IMR-90 (cell line): ENCODE measurements at regions not wholly inside any gene's neighbourhood (a gene's known extent, or its start where the extent isn't known, plus 50 kb on each side); places are given as distances from the start of the nearest gene placed in this dataset.

ENCODE experiments used
- ATAC-seq: fragments of 200-7000 bp; cut with Tn5 transposase; 2 replicates; pipeline ENCODE4 v1.9.1; 2020; ENCODE audit warnings: low read depth, mild to moderate bottlenecking, moderate library complexity
- BruUV-seq: library from RNA; stranded (reverse); fragments of 400-500 nt; replicated peaks from 2 replicates; lab custom pipeline; 2021; lab: Mats Ljungman, UMichigan
- CTCF ChIA-PET: fragments of 300-600 bp; formaldehyde crosslinking; extraction: SDS; loops from one replicate; lab custom pipeline; 2021; ENCODE audit warnings: antibody characterized with exemption; lab: Yijun Ruan, JAX
- POLR2A ChIA-PET: fragments of 300-600 bp; sonication (Branson Sonifier 250); formaldehyde crosslinking; loops from one replicate; lab custom pipeline; 2022; ENCODE audit warnings: antibody characterized with exemption; ENCODE audit not compliant: unreplicated experiment; lab: Charles Lee
- DNase-seq: peaks from one replicate; pipeline ENCODE4 v3.0.0; 2013
- H2AFZ ChIP-seq: replicated peaks from 2 replicates; pipeline ENCODE3; 2013; ENCODE audit warnings: low read length, mild to moderate bottlenecking; ENCODE audit not compliant: poor library complexity
- H2AK5ac ChIP-seq: 2 replicates; pipeline ENCODE4 v1.6.1; 2013; ENCODE audit warnings: low read depth, low read length, inconsistent platforms
- H2AK9ac ChIP-seq: replicated peaks from 2 replicates; pipeline ENCODE3; 2013; ENCODE audit warnings: mild to moderate bottlenecking, low read depth, low read length, moderate library complexity; ENCODE audit not compliant: poor library complexity
- H2BK120ac ChIP-seq: 2 replicates; pipeline ENCODE4 v1.6.1; 2013; ENCODE audit warnings: low read depth, low read length, inconsistent platforms
- H2BK15ac ChIP-seq: 3 replicates; pipeline ENCODE4 v1.6.1; 2013; ENCODE audit warnings: low read depth, low read length, inconsistent platforms
- H2BK20ac ChIP-seq: 2 replicates; pipeline ENCODE4 v1.6.1; 2013; ENCODE audit warnings: low read depth, mild to moderate bottlenecking, inconsistent platforms, low read length, moderate library complexity
- H2BK5ac ChIP-seq: 2 replicates; pipeline ENCODE4 v1.6.1; 2013; ENCODE audit warnings: mild to moderate bottlenecking, low read depth, low read length, inconsistent platforms; ENCODE audit not compliant: poor library complexity, severe bottlenecking
- H3K14ac ChIP-seq: replicated peaks from 2 replicates; pipeline ENCODE4 v1.6.1; 2013; ENCODE audit warnings: low read depth, low read length, inconsistent platforms
- H3K18ac ChIP-seq: 2 replicates; pipeline ENCODE4 v1.6.1; 2013; ENCODE audit warnings: low read depth, low read length, control low read depth
- H3K23ac ChIP-seq: 2 replicates; pipeline ENCODE4 v1.6.1; 2013; ENCODE audit warnings: low read depth, low read length, inconsistent platforms
- H3K27ac ChIP-seq: 2 replicates; pipeline ENCODE4 v1.5.1; 2013; ENCODE audit warnings: mild to moderate bottlenecking, control low read depth, low read length; ENCODE audit not compliant: insufficient read depth
- H3K27me3 ChIP-seq: 2 replicates; pipeline ENCODE4 v1.6.1; 2013; ENCODE audit warnings: low read length; ENCODE audit not compliant: control insufficient read depth, insufficient read depth
- H3K36me3 ChIP-seq: 2 replicates; pipeline ENCODE4 v1.6.1; 2013; ENCODE audit warnings: low read length, mixed read lengths; ENCODE audit not compliant: control insufficient read depth, insufficient read depth
- H3K4ac ChIP-seq: 2 replicates; pipeline ENCODE4 v1.6.1; 2013; ENCODE audit warnings: low read depth, low read length, inconsistent platforms
- H3K4me1 ChIP-seq: 2 replicates; pipeline ENCODE4 v1.6.1; 2013; ENCODE audit warnings: low read length, mixed read lengths; ENCODE audit not compliant: control insufficient read depth, insufficient read depth
- H3K4me2 ChIP-seq: 2 replicates; pipeline ENCODE4 v1.6.1; 2013; ENCODE audit warnings: low read depth, mild to moderate bottlenecking, control low read depth, low read length, moderate library complexity
- H3K4me3 ChIP-seq: 2 replicates; pipeline ENCODE4 v1.5.1; 2013; ENCODE audit warnings: low read depth, mild to moderate bottlenecking, control low read depth, low read length, moderate library complexity; ENCODE audit not compliant: insufficient read depth
- H3K56ac ChIP-seq: 2 replicates; pipeline ENCODE4 v1.6.1; 2013; ENCODE audit warnings: low read length, inconsistent platforms; ENCODE audit not compliant: insufficient read depth; ENCODE audit errors: extremely low read depth
- H3K79me1 ChIP-seq, 2 experiments: 2 replicates each; pipeline ENCODE4 v1.6.1; 2013; ENCODE audit warnings: low read length in 2 of 2, inconsistent platforms in 1 of 2, low read depth in 1 of 2
- H3K9ac ChIP-seq: 2 replicates; pipeline ENCODE4 v1.6.1; 2013; ENCODE audit warnings: low read depth, low read length, control low read depth
- H3K9me1 ChIP-seq: 2 replicates; pipeline ENCODE4 v1.6.1; 2013; ENCODE audit warnings: low read length, inconsistent platforms; ENCODE audit not compliant: insufficient read depth
- H3K9me3 ChIP-seq: 2 replicates; pipeline ENCODE4 v1.6.1; 2013; ENCODE audit warnings: low read length; ENCODE audit not compliant: control insufficient read depth, insufficient read depth
- H4K20me1 ChIP-seq: 2 replicates; pipeline ENCODE4 v1.6.1; 2013; ENCODE audit warnings: low read length, inconsistent platforms; ENCODE audit not compliant: insufficient read depth
- H4K5ac ChIP-seq: 2 replicates; pipeline ENCODE4 v1.6.1; 2013; ENCODE audit warnings: mild to moderate bottlenecking, low read depth, low read length, control low read depth
- H4K8ac ChIP-seq, 2 experiments: 2 replicates each; pipeline ENCODE4 v1.6.1; 2013; ENCODE audit warnings: low read depth in 2 of 2, low read length in 2 of 2, control low read depth in 1 of 2, inconsistent platforms in 1 of 2
- H4K91ac ChIP-seq: 2 replicates; pipeline ENCODE4 v1.6.1; 2013; ENCODE audit warnings: low read depth, low read length, inconsistent platforms; ENCODE audit not compliant: insufficient read depth
- CEBPB ChIP-seq: IDR thresholded peaks from 2 replicates; pipeline ENCODE4 v1.6.1; 2012; ENCODE audit warnings: low read depth, low read length, improper control_type of control experiment
- CHD1 ChIP-seq: IDR thresholded peaks from 2 replicates; pipeline ENCODE4 v1.6.1; 2012; ENCODE audit warnings: low read depth, low read length, improper control_type of control experiment
- MAFK ChIP-seq: IDR thresholded peaks from 2 replicates; pipeline ENCODE4 v1.6.1; 2012; ENCODE audit warnings: low read depth, low read length, improper control_type of control experiment
- MAZ ChIP-seq: IDR thresholded peaks from 2 replicates; pipeline ENCODE4 v1.6.1; 2012; ENCODE audit warnings: low read depth, mild to moderate bottlenecking, low read length, improper control_type of control experiment, moderate library complexity, borderline replicate concordance
- MXI1 ChIP-seq: IDR thresholded peaks from 2 replicates; pipeline ENCODE4 v1.6.1; 2012; ENCODE audit warnings: low read depth, mild to moderate bottlenecking, low read length, moderate library complexity, borderline replicate concordance
- RAD21 ChIP-seq: IDR thresholded peaks from 2 replicates; pipeline ENCODE4 v1.6.1; 2012; ENCODE audit warnings: low read length, improper control_type of control experiment
- RFX5 ChIP-seq: IDR thresholded peaks from 2 replicates; pipeline ENCODE4 v1.8.0; 2012; ENCODE audit warnings: low read depth, mild to moderate bottlenecking, low read length, moderate library complexity
- SMC3 ChIP-seq: fragments of 150-350 bp; IDR thresholded peaks from 2 replicates; pipeline ENCODE4 v1.6.1; 2016; ENCODE audit warnings: low read depth, mild to moderate bottlenecking, antibody characterized with exemption, low read length, moderate library complexity
- WGBS, 2 experiments: methylation state at CpG; one replicate each; pipeline versions ENCODE4 v1.1.5 to v1.1.7; 2013; ENCODE audit warnings: missing lambda C conversion rate in 2 of 2; ENCODE audit not compliant: insufficient read length in 1 of 2; ENCODE audit errors: extremely low coverage in 2 of 2; 5-methylcytosine and 5-hydroxymethylcytosine counted together
- dilution Hi-C: fragments of 300-500 bp; cut with HindIII; formaldehyde crosslinking; loops from one replicate; pipeline ENCODE4 v1.14.3; 2018; ENCODE audit warnings: low sequenced_read_pairs; ENCODE audit not compliant: unreplicated experiment
- in situ Hi-C: fragments of 300-500 bp; cut with MboI; formaldehyde crosslinking; loops from 3 replicates; pipeline ENCODE4 v1.14.3; 2019; ENCODE audit warnings: low sequenced_read_pairs, inconsistent platforms, mixed read lengths
- intact Hi-C: fragments of 100-400 bp; cut with micrococcal nuclease; formaldehyde crosslinking; loops from 2 replicates; pipeline ENCODE4 v1.10.0; 2022
- TF ChIP-seq, protein P1 (sequence below): fragments of 150-350 bp; IDR thresholded peaks from 2 replicates; pipeline ENCODE4 v1.6.1; 2016; ENCODE audit warnings: low read depth, mild to moderate bottlenecking, low read length, moderate library complexity, borderline replicate concordance
- TF ChIP-seq, protein P2 (sequence below): fragments of 150-350 bp; IDR thresholded peaks from 2 replicates; pipeline ENCODE4 v1.6.1; 2017; ENCODE audit warnings: mild to moderate bottlenecking, antibody characterized with exemption, low read length, low read depth

DNA sequence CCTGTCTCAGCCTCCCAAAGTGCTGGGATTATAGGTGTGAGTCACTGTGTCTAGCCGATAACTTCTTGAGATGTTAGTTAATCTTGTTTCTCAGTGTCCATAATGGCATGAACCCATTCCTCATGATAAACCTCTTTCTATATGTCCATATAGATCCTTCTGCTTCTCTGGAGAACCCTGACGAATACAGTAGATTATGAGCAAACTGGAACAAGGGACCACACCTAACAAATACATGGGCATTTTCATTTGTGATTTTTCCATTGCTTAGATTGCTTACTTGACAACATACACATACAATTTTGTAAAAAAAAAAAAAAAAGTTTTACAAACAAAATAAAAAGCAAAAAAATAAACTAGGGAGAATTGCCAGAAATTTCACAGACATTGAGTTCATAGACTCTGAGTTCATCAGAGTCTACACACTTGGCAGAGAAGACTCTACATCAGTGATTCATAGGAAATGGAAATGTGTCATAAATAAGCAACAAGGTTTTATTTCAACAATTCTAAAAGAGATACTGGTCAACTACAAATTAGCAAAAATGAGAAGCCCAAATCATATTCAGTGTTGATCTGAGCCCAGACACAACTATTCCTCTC, 96.7 kb downstream of the GALR1 start:
- no peak overlapping the region for H4K5ac ChIP-seq
- H3K79me1 ChIP-seq = no peaks in the 10 kb centered on the region
- no peaks in the 10 kb centered on the region for H4K20me1 ChIP-seq
- ChIA-PET POLR2A (no interaction called here), CTCF (no interaction called here)
- no peak overlapping the region for H3K4ac ChIP-seq
- in situ Hi-C loops (no loop called here), intact Hi-C loops (no loop called here), dilution Hi-C loops (no loop called here)
- no peak overlapping the region for H3K18ac ChIP-seq
- H3K36me3 ChIP-seq = no peaks in the 10 kb centered on the region
- H2AK9ac ChIP-seq = no peak overlapping the region
- no peak overlapping the region for H2AK5ac ChIP-seq
- no peak overlapping the region for H2BK15ac ChIP-seq
- H3K4me2 ChIP-seq = no peak overlapping the region
- H2AFZ ChIP-seq = no peak overlapping the region
- H4K91ac ChIP-seq = no peak overlapping the region
- H3K9ac ChIP-seq = no peak overlapping the region
- H2BK20ac ChIP-seq = no peak overlapping the region
- no peak overlapping the region for H2BK5ac ChIP-seq
- H2BK120ac ChIP-seq = no peak overlapping the region
- H3K9me1 ChIP-seq = no peaks in the 10 kb centered on the region
- no peak overlapping the region for H3K56ac ChIP-seq
- no peaks in the 10 kb centered on the region for H3K4me1 ChIP-seq
- no peaks in the 10 kb centered on the region for H3K27me3 ChIP-seq
- no peak overlapping the region for H3K23ac ChIP-seq
- no TSS peak for BruUV-seq
- TF ChIP-seq MAZ (no peak), CHD1 (no peak), MAFK (no peak), SMC3 (no peak), RFX5 (no peak), MXI1 (no peak), CEBPB (no peak), RAD21 (no peak)
- TF ChIP-seq, protein P1, sequence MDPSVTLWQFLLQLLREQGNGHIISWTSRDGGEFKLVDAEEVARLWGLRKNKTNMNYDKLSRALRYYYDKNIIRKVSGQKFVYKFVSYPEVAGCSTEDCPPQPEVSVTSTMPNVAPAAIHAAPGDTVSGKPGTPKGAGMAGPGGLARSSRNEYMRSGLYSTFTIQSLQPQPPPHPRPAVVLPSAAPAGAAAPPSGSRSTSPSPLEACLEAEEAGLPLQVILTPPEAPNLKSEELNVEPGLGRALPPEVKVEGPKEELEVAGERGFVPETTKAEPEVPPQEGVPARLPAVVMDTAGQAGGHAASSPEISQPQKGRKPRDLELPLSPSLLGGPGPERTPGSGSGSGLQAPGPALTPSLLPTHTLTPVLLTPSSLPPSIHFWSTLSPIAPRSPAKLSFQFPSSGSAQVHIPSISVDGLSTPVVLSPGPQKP = no peak
- TF ChIP-seq, protein P2, sequence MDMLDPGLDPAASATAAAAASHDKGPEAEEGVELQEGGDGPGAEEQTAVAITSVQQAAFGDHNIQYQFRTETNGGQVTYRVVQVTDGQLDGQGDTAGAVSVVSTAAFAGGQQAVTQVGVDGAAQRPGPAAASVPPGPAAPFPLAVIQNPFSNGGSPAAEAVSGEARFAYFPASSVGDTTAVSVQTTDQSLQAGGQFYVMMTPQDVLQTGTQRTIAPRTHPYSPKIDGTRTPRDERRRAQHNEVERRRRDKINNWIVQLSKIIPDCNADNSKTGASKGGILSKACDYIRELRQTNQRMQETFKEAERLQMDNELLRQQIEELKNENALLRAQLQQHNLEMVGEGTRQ = no peak
- no peak for ATAC-seq
- WGBS, 2 experiments = no CpG with 5 or more reads among the region's 2 CpGs
- no peak overlapping the region for H3K27ac ChIP-seq
- H3K14ac ChIP-seq = no peak overlapping the region
- no peak for DNase-seq
- H3K9me3 ChIP-seq = peaks cover 26% of the 10 kb centered on the region
- H3K4me3 ChIP-seq = no peak overlapping the region
- H4K8ac ChIP-seq = no peak overlapping the region
